Osteoblast (primary cell): ENCODE measurements at regions not wholly inside any gene's neighbourhood (a gene's known extent, or its start where the extent isn't known, plus 50 kb on each side); places are given as distances from the start of the nearest gene placed in this dataset.
A peak's percentile ranks its signal among the peaks of the same experiment; 100 is the strongest.

Experiments used
- DNase-seq: peaks from one replicate; pipeline ENCODE4 v3.0.0; 2011; ENCODE audit warnings: low spot score, mixed read lengths; ENCODE audit not compliant: insufficient read length; ENCODE audit errors: missing footprints
- H2AFZ ChIP-seq: 2 replicates; pipeline ENCODE4 v1.6.0; 2011; ENCODE audit warnings: mild to moderate bottlenecking, low read length
- H3K27ac ChIP-seq: 2 replicates; pipeline ENCODE4 v1.5.1; 2011; ENCODE audit warnings: mild to moderate bottlenecking, low read depth, low read length, moderate library complexity
- H3K27me3 ChIP-seq: 2 replicates; pipeline ENCODE4 v1.6.0; 2012; ENCODE audit warnings: mild to moderate bottlenecking, control low read depth, inconsistent platforms, low read length, moderate library complexity; ENCODE audit not compliant: insufficient read depth
- H3K36me3 ChIP-seq: 2 replicates; pipeline ENCODE4 v1.5.1; 2011; ENCODE audit warnings: mild to moderate bottlenecking, low read length, control low read depth, moderate library complexity; ENCODE audit not compliant: insufficient read depth
- H3K4me1 ChIP-seq: 2 replicates; pipeline ENCODE4 v1.5.1; 2011; ENCODE audit warnings: mild to moderate bottlenecking, low read length, control low read depth, moderate library complexity; ENCODE audit not compliant: insufficient read depth
- H3K4me2 ChIP-seq: 2 replicates; pipeline ENCODE4 v1.6.0; 2011; ENCODE audit warnings: mild to moderate bottlenecking, low read length; ENCODE audit not compliant: insufficient read depth
- H3K4me3 ChIP-seq: fragments of 200-600 bp; sonication (generic); 3 replicates; pipeline ENCODE4 v1.5.1; 2012; ENCODE audit warnings: mild to moderate bottlenecking, low read length, inconsistent platforms; ENCODE audit not compliant: insufficient read depth
- H3K79me2 ChIP-seq: 2 replicates; pipeline ENCODE4 v1.6.0; 2012; ENCODE audit warnings: mild to moderate bottlenecking, low read length, control low read depth, inconsistent platforms; ENCODE audit not compliant: insufficient read depth
- H3K9me3 ChIP-seq: 2 replicates; pipeline ENCODE4 v1.5.1; 2011; ENCODE audit warnings: low read depth, low read length, control low read depth
- H4K20me1 ChIP-seq: 2 replicates; pipeline ENCODE4 v1.6.0; 2012; ENCODE audit warnings: mild to moderate bottlenecking, low read length, control low read depth; ENCODE audit not compliant: insufficient read depth
- CTCF ChIP-seq: IDR thresholded peaks from 2 replicates; pipeline ENCODE4 v1.5.1; 2011; ENCODE audit warnings: mild to moderate bottlenecking, low read depth, low read length, moderate library complexity; ENCODE audit errors: extremely low read depth

GRCh38 chr14:49512147-49512551 lies 74.0 kb downstream of the RPS29 start:
- peak; percentile 87 for DNase-seq
- H3K27ac ChIP-seq: peak overlapping the region; percentile 66
- no peaks in the 10 kb centered on the region for H3K9me3 ChIP-seq
- H3K4me3 ChIP-seq: peak overlapping the region; percentile 39
- no peaks in the 10 kb centered on the region for H3K79me2 ChIP-seq
- peak overlapping the region; percentile 61 for H3K4me2 ChIP-seq
- no peaks in the 10 kb centered on the region for H4K20me1 ChIP-seq
- no peak for TF ChIP-seq CTCF
- H3K36me3 ChIP-seq: no peaks in the 10 kb centered on the region
- no peaks in the 10 kb centered on the region for H3K27me3 ChIP-seq
- H3K4me1 ChIP-seq: peaks cover 10% of the 10 kb centered on the region
- H2AFZ ChIP-seq: no peak overlapping the region

- H2AFZ ChIP-seq: no peak overlapping the region
- no peak for DNase-seq
- no peaks in the 10 kb centered on the region for H3K36me3 ChIP-seq
- no peaks in the 10 kb centered on the region for H3K79me2 ChIP-seq
- no peak overlapping the region for H3K4me2 ChIP-seq
- H3K4me1 ChIP-seq: peaks cover 10% of the 10 kb centered on the region
- peaks cover 5% of the 10 kb centered on the region for H3K27me3 ChIP-seq
- H3K27ac ChIP-seq: no peak overlapping the region
- no peak overlapping the region for H3K4me3 ChIP-seq
- no peaks in the 10 kb centered on the region for H3K9me3 ChIP-seq
- no peak for TF ChIP-seq CTCF
- H4K20me1 ChIP-seq: no peaks in the 10 kb centered on the region
These were observed 78.1 kb downstream of the RPS29 start for GRCh38 chr14:49508124-49508523.

GRCh38 chr14:49506650-49507049 lies 79.5 kb downstream of the RPS29 start:
- Histone ChIP-seq H3K79me2 (no peaks in the 10 kb centered on the region), H3K27me3 (peaks cover 13% of the 10 kb centered on the region), H3K4me2 (no peak overlapping the region), H4K20me1 (no peaks in the 10 kb centered on the region), H3K27ac (no peak overlapping the region), H3K4me3 (no peak overlapping the region), H3K4me1 (peaks cover under 1% of the 10 kb centered on the region), H3K36me3 (no peaks in the 10 kb centered on the region), H2AFZ (no peak overlapping the region), H3K9me3 (no peaks in the 10 kb centered on the region)
- TF ChIP-seq CTCF: no peak
- no peak for DNase-seq

- no peaks in the 10 kb centered on the region for H4K20me1 ChIP-seq
- no peak overlapping the region for H3K27ac ChIP-seq
- H3K4me2 ChIP-seq: no peak overlapping the region
- peak; percentile 6 for DNase-seq
- no peak overlapping the region for H3K4me3 ChIP-seq
- no peaks in the 10 kb centered on the region for H3K79me2 ChIP-seq
- H3K36me3 ChIP-seq: no peaks in the 10 kb centered on the region
- TF ChIP-seq CTCF: no peak
- no peak overlapping the region for H2AFZ ChIP-seq
- H3K4me1 ChIP-seq: no peaks in the 10 kb centered on the region
- H3K27me3 ChIP-seq: peaks cover 26% of the 10 kb centered on the region
- no peaks in the 10 kb centered on the region for H3K9me3 ChIP-seq
These were observed 81.0 kb downstream of the RPS29 start for GRCh38 chr14:49505041-49505766.
